ENCODE measurements at regions not wholly inside any gene's neighbourhood (a gene's known extent, or its start where the extent isn't known, plus 50 kb on each side); places are given as distances from the start of the nearest gene placed in this dataset.

DNA sequence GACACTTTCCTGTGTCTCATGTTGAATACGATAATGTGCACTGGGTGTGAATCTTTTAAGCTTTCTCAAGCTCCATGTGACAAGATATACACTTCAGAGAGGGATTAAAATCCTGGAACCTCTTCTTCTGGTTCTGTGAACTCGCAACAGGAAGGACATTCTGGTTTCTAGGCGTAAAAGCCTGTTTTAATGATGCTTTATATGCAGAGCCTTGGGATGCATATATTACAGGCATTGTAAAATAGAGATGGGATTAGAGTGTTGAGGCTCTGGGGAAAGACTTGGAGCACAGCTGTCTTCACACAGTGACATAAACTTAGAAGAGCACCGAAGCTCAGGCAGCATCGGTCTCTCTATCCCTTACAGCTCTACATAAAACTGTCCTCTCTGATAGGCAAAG is 107.7 kb upstream of the SV2C start:
- DNase-seq (ENCODE audit: low read depth), result no peak
- H3K4me3 ChIP-seq (ENCODE audit: low read depth, low read length), result no peak overlapping the region

DNA sequence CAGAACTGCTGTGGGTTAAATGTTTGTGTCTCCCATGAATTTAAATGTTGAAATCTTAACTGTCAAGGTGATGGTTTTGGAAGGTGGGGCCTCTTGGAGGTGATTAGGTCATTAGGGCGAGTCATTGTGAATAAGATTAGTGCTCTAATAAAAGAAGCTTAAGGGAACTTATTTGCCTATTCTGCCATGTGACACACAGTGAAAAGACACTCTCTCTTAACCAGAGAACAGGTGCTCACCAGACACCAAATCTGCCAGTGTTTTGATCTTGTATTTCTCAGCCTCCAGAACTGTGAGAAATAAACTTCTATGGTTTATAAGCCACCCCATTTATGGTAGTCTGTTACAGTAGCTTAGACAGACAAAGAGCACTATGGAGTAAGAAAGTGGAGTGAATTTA is 117.9 kb upstream of the SV2C start:
- TF ChIP-seq, protein P1, sequence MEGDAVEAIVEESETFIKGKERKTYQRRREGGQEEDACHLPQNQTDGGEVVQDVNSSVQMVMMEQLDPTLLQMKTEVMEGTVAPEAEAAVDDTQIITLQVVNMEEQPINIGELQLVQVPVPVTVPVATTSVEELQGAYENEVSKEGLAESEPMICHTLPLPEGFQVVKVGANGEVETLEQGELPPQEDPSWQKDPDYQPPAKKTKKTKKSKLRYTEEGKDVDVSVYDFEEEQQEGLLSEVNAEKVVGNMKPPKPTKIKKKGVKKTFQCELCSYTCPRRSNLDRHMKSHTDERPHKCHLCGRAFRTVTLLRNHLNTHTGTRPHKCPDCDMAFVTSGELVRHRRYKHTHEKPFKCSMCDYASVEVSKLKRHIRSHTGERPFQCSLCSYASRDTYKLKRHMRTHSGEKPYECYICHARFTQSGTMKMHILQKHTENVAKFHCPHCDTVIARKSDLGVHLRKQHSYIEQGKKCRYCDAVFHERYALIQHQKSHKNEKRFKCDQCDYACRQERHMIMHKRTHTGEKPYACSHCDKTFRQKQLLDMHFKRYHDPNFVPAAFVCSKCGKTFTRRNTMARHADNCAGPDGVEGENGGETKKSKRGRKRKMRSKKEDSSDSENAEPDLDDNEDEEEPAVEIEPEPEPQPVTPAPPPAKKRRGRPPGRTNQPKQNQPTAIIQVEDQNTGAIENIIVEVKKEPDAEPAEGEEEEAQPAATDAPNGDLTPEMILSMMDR (IDR thresholded peaks at IDR 0.05; ENCODE audit: low read depth, low read length, missing control alignments), result no peak
- DNase-seq (ENCODE audit: low read depth), result peak; percentile 13
- H3K4me3 ChIP-seq (ENCODE audit: low read depth, low read length), result no peak overlapping the region

More for the DNA sequence above, 107.7 kb upstream of the SV2C start:
- TF ChIP-seq, protein P1 (IDR thresholded peaks at IDR 0.05; ENCODE audit: low read depth, low read length, missing control alignments), result no peak

DNA sequence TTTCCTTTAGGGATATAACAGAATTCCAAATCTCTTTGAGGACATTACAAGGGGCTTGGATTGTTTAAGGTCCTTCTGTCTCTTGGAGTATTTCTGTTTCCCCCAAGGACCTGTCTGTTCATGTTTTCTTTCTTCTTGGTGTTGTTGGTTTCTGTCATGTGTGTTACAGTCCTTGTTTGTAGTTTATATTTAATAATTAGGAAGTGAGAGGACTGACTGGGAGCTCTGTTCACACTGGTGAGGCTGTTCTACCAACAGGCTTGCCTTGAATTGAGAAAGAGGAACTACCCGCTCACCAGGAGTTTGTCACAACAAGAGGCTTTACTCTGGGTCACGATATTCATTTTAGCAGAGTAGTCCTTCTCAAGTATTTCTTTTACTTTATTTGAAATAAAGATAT is 119.2 kb upstream of the SV2C start:
- H3K4me3 ChIP-seq (ENCODE audit: low read depth, low read length), result no peak overlapping the region
- TF ChIP-seq, protein P1 (IDR thresholded peaks at IDR 0.05; ENCODE audit: low read depth, low read length, missing control alignments), result no peak
- peak; percentile 71 for DNase-seq (ENCODE audit: low read depth)

DNA sequence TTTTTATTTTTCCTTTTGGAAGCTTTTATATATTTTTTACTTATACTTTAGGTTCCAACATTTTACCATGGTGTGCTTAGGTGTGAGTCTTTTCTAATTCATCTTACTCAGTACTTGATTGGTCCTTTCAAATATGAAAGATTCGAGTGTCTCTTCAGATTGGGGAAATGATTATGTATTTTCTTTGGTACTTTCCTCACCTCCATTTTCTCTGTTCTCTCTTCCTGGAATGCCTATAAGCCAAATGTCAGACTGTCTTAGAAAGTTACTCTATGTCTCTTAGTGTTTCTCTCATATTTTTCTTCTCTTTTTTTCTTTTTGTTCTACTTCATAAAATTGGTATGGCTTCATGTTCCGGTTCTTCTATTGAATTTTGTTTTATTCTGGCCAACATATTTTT is 119.6 kb upstream of the SV2C start:
- no peak overlapping the region for H3K4me3 ChIP-seq (ENCODE audit: low read depth, low read length)
- TF ChIP-seq, protein P1 (IDR thresholded peaks at IDR 0.05; ENCODE audit: low read depth, low read length, missing control alignments), result no peak
- no peak for DNase-seq (ENCODE audit: low read depth)

DNA sequence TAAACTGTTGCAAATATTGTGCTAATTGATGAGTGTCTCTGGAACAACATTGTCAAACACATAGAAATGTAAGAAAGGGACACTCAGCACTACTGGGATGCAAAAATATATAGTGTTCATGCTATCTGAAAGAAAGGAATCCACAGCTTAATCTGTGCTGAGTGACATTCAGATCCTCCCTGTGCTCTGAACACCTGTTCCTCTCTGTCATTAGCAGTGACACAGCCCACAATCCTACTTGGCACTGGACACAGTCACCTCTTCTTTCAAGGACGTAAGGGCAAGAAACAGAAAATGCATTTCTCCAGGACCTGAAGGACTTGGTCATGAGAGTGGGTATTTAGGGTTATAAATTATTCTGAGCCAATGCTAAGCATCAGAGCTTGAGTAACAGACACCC is 121.4 kb upstream of the SV2C start:
- TF ChIP-seq, protein P1 (IDR thresholded peaks at IDR 0.05; ENCODE audit: low read depth, low read length, missing control alignments), result no peak
- H3K4me3 ChIP-seq (ENCODE audit: low read depth, low read length), result no peak overlapping the region
- DNase-seq (ENCODE audit: low read depth), result no peak

DNA sequence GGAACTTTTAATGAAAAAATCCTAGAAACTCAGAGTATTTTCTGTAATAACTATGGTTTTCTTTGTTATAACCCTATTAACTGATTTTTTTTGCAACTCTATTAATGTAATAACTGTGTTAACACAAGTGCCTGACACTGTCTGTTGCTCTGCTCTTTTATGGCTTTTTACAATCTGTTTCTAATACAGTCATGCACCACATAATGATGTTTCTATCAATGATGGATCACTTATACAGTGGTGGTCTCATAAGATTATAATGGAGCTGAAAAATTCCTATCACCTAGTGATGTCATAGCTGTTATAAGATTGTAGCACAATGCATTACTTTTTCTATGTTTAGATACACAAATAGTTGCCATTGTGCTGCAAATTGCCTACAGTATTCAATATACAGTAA is 123.1 kb upstream of the SV2C start:
- no peak for DNase-seq (ENCODE audit: low read depth)
- H3K4me3 ChIP-seq (ENCODE audit: low read depth, low read length), result no peak overlapping the region
- TF ChIP-seq, protein P1 (IDR thresholded peaks at IDR 0.05; ENCODE audit: low read depth, low read length, missing control alignments), result no peak

DNA sequence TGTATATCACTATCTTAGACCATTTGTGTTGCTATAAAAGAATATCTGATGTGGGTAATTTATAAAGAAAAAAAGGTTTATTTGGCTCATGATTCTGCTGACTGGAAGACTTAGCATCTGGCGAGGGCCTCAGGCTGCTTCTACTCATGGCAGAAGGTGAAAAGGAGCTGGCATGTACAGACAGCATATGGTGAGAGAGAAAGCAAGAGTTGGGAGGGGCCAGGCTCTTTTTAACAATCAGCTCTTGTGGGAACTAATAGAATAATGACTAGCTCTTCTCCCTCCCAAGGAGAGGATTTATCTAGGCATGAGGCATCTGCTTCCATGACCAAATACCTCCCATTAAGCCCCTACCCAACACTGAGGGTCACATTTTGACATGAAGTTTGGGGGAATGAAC is 130.2 kb upstream of the SV2C start:
- TF ChIP-seq, protein P1 (IDR thresholded peaks at IDR 0.05; ENCODE audit: low read depth, low read length, missing control alignments), result no peak
- H3K4me3 ChIP-seq (ENCODE audit: low read depth, low read length), result no peak overlapping the region
- no peak for DNase-seq (ENCODE audit: low read depth)
